ENCODE measurements at regions not wholly inside any gene's neighbourhood (a gene's known extent, or its start where the extent isn't known, plus 50 kb on each side); places are given as distances from the start of the nearest gene placed in this dataset.

DNA sequence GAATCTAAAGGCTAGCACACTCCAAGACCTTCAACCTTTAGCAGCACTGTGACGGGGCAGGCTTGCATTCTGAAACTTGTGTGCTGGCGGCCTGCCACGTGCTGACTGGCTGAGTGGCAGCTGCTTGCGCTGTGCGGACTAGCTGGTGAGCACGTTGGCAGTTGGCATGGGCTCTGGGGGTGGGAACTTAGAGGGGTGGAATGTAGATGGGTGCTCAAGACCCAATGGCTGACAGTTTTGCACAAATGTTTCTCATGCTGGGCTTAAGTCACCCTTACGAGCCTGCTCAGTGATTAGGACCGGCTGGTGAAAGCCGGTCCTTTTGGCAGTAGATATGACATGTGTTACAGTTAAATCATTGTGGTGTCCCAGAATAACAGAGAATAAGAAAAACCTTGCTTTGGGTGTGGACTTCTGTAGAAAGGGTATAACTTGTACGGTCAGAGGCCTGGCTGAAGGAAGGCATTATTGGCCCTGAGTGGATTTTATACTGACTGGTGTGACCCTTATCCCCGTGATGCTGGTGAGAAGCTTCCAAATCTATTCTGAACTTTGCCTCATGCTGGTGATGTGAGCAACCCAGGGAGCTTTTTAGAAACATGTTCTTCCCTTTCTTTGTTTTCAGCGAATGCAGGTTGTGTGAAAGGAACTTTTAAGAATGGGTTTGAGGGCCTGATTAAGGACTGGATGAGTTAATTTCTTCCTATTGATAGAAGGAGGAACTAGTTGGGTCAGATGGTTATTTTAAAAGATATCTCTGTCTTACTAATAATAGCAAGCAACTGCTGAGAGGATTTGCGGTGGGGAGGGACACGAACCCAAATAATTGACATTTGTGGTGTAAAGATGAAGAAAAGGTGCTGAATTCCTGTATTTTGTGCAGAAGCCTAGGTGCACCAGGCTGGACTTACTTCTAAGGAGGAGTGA is 107.4 kb upstream of the SLC4A4 start:
- Histone ChIP-seq H3K9me3 (ENCODE audit: insufficient read depth, low read depth) (no peaks in the 10 kb centered on the region), H3K9me2 (ENCODE audit: insufficient read depth) (no peaks in the 10 kb centered on the region), H3F3A (ENCODE audit: insufficient read depth, low read depth) (no peaks in the 10 kb centered on the region), H2AFZ (no peak overlapping the region), H3K36me3 (ENCODE audit: low read depth) (no peaks in the 10 kb centered on the region), H3K4me3 (no peak overlapping the region), H3K4me1 (replicated peaks; ENCODE audit: insufficient read depth) (no peaks in the 10 kb centered on the region), H4K20me1 (ENCODE audit: insufficient read depth) (no peaks in the 10 kb centered on the region), H3K4me2 (no peak overlapping the region), H3K27me3 (ENCODE audit: insufficient read depth, low read depth) (no peaks in the 10 kb centered on the region), H3K79me2 (ENCODE audit: low read depth) (no peaks in the 10 kb centered on the region), H3K27ac (no peak overlapping the region)
- ChIA-PET POLR2A (ENCODE audit: unreplicated experiment) (no interaction called here), CTCF (interaction anchor here (0.7 kb wide), 1 partner anchor 174 kb away, joined by 6 read pairs; no protein-coding TSS in a partner anchor)
- DNase-seq = no peak
- intact Hi-C loops (cut with micrococcal nuclease; ENCODE audit: unreplicated experiment) = no loop called here
- TF ChIP-seq EZH2 (IDR thresholded peaks at IDR 0.05; ENCODE audit: low read depth) = no peak
- TF ChIP-seq, protein P1, sequence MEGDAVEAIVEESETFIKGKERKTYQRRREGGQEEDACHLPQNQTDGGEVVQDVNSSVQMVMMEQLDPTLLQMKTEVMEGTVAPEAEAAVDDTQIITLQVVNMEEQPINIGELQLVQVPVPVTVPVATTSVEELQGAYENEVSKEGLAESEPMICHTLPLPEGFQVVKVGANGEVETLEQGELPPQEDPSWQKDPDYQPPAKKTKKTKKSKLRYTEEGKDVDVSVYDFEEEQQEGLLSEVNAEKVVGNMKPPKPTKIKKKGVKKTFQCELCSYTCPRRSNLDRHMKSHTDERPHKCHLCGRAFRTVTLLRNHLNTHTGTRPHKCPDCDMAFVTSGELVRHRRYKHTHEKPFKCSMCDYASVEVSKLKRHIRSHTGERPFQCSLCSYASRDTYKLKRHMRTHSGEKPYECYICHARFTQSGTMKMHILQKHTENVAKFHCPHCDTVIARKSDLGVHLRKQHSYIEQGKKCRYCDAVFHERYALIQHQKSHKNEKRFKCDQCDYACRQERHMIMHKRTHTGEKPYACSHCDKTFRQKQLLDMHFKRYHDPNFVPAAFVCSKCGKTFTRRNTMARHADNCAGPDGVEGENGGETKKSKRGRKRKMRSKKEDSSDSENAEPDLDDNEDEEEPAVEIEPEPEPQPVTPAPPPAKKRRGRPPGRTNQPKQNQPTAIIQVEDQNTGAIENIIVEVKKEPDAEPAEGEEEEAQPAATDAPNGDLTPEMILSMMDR (conservative IDR thresholded peaks at IDR 0.05) = no peak
- BruUV-seq (replicated peaks) = no TSS peak

DNA sequence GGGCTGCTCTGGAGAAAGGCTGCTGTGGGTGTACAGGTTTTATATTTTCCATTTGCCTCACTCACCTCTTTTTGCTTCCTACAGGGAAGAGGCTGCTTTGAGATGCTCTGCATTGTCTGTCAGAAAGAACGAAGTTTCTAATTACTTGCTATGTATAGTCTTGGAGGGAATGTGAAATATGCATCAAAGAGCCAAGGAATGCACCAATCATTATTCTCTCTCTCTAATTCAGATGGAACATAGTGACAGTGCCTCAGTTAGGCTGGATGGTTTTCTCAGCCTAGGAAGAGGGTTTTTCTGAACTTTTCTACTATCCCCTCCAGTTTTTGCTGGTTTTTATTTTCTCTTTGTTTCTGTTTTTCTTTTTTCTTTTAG is 106.8 kb upstream of the SLC4A4 start:
- no peaks in the 10 kb centered on the region for H3K4me1 ChIP-seq (replicated peaks; ENCODE audit: insufficient read depth)
- H3K4me3 ChIP-seq = no peak overlapping the region
- no peaks in the 10 kb centered on the region for H3K9me2 ChIP-seq (ENCODE audit: insufficient read depth)
- no peaks in the 10 kb centered on the region for H3K9me3 ChIP-seq (ENCODE audit: insufficient read depth, low read depth)
- BruUV-seq (replicated peaks) = no TSS peak
- no peak overlapping the region for H3K4me2 ChIP-seq
- H3K79me2 ChIP-seq (ENCODE audit: low read depth) = no peaks in the 10 kb centered on the region
- intact Hi-C loops (cut with micrococcal nuclease; ENCODE audit: unreplicated experiment) = no loop called here
- no peaks in the 10 kb centered on the region for H4K20me1 ChIP-seq (ENCODE audit: insufficient read depth)
- no peak overlapping the region for H3K27ac ChIP-seq
- ChIA-PET POLR2A (ENCODE audit: unreplicated experiment) (no interaction called here), CTCF (no interaction called here)
- H3F3A ChIP-seq (ENCODE audit: insufficient read depth, low read depth) = no peaks in the 10 kb centered on the region
- H2AFZ ChIP-seq = no peak overlapping the region
- no peak for DNase-seq
- no peak for TF ChIP-seq EZH2 (IDR thresholded peaks at IDR 0.05; ENCODE audit: low read depth)
- TF ChIP-seq, protein P1 (conservative IDR thresholded peaks at IDR 0.05) = no peak
- no peaks in the 10 kb centered on the region for H3K36me3 ChIP-seq (ENCODE audit: low read depth)
- no peaks in the 10 kb centered on the region for H3K27me3 ChIP-seq (ENCODE audit: insufficient read depth, low read depth)

DNA sequence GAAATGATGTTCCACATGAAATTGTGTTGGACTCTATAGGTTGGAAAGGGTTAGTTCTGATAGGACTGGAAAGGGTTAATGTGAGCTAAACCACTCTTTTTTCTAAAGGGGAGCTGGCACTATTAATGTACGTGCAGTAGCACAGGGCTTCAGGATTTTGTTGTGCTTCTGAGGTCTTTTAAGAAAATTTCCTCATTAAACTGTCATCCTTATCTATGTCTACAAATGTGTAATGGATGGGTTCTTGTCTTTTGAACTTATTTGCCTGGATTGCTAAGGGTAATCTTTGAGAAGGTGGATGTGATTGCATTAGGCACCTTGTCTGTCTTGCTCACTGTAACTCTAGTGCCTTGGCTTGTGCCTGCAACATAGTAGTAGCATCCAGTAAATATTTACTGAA is 106.0 kb upstream of the SLC4A4 start:
- no peak overlapping the region for H3K4me3 ChIP-seq
- no peaks in the 10 kb centered on the region for H3K79me2 ChIP-seq (ENCODE audit: low read depth)
- intact Hi-C loops (cut with micrococcal nuclease; ENCODE audit: unreplicated experiment) = no loop called here
- no peaks in the 10 kb centered on the region for H3K9me3 ChIP-seq (ENCODE audit: insufficient read depth, low read depth)
- no peaks in the 10 kb centered on the region for H3K27me3 ChIP-seq (ENCODE audit: insufficient read depth, low read depth)
- no peak for DNase-seq
- no peaks in the 10 kb centered on the region for H3K9me2 ChIP-seq (ENCODE audit: insufficient read depth)
- no peaks in the 10 kb centered on the region for H3K36me3 ChIP-seq (ENCODE audit: low read depth)
- H2AFZ ChIP-seq = no peak overlapping the region
- no peak for TF ChIP-seq EZH2 (IDR thresholded peaks at IDR 0.05; ENCODE audit: low read depth)
- TF ChIP-seq, protein P1 (conservative IDR thresholded peaks at IDR 0.05) = no peak
- POLR2A ChIA-PET (ENCODE audit: unreplicated experiment) = no interaction called here
- BruUV-seq (replicated peaks) = no TSS peak
- CTCF ChIA-PET = interaction anchor here (0.6 kb wide), 1 partner anchor 13 kb away, joined by 3 read pairs; no protein-coding TSS in a partner anchor
- no peaks in the 10 kb centered on the region for H3K4me1 ChIP-seq (replicated peaks; ENCODE audit: insufficient read depth)
- H3F3A ChIP-seq (ENCODE audit: insufficient read depth, low read depth) = no peaks in the 10 kb centered on the region
- no peak overlapping the region for H3K4me2 ChIP-seq
- no peak overlapping the region for H3K27ac ChIP-seq
- H4K20me1 ChIP-seq (ENCODE audit: insufficient read depth) = no peaks in the 10 kb centered on the region

Measured in PC-9 (cell line).